ENCODE measurements at regions not wholly inside any gene's neighbourhood (a gene's known extent, or its start where the extent isn't known, plus 50 kb on each side); places are given as distances from the start of the nearest gene placed in this dataset.

- H3K9ac ChIP-seq: no peak overlapping the region
- no peak overlapping the region for H3K4me3 ChIP-seq (ENCODE audit: low read depth, low read length)
- no peaks in the 10 kb centered on the region for H3K9me3 ChIP-seq (ENCODE audit: control insufficient read depth, low read length)
- H3K4me2 ChIP-seq (ENCODE audit: low read length): no peak overlapping the region
- no peaks in the 10 kb centered on the region for H3K4me1 ChIP-seq
- H3K36me3 ChIP-seq (ENCODE audit: control insufficient read depth, insufficient read depth, low read length): no peaks in the 10 kb centered on the region
- H3K27ac ChIP-seq: no peak overlapping the region
- no peaks in the 10 kb centered on the region for H3K79me2 ChIP-seq
- H3K27me3 ChIP-seq (ENCODE audit: control insufficient read depth, insufficient read depth, low read length): no peaks in the 10 kb centered on the region
- TF ChIP-seq, protein P1, sequence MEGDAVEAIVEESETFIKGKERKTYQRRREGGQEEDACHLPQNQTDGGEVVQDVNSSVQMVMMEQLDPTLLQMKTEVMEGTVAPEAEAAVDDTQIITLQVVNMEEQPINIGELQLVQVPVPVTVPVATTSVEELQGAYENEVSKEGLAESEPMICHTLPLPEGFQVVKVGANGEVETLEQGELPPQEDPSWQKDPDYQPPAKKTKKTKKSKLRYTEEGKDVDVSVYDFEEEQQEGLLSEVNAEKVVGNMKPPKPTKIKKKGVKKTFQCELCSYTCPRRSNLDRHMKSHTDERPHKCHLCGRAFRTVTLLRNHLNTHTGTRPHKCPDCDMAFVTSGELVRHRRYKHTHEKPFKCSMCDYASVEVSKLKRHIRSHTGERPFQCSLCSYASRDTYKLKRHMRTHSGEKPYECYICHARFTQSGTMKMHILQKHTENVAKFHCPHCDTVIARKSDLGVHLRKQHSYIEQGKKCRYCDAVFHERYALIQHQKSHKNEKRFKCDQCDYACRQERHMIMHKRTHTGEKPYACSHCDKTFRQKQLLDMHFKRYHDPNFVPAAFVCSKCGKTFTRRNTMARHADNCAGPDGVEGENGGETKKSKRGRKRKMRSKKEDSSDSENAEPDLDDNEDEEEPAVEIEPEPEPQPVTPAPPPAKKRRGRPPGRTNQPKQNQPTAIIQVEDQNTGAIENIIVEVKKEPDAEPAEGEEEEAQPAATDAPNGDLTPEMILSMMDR (IDR thresholded peaks at IDR 0.05): no peak
- H2AFZ ChIP-seq: no peak overlapping the region
Observed at GRCh38 chr7:49150486-49150885, 226.1 kb downstream of the CDC14C start.

DNA sequence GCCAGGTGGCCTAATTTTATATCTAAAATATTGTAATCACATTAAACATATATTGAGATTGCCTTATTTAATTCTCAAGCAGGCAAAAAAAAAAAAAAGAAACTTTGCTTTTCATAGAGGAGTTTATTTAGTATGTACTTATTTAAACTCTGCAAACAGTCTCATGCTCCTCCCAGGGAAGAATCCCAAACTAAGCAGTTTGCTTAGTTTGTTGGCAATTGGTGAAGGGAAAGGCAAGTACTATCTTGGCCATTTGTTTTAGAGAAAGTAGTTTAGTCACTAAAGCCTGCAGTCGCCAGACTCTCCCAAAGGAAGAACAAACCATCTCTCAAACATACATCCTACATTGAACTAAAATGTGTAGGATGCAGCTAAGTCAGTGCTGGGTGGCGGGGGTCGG lies 226.8 kb downstream of the CDC14C start:
- Histone ChIP-seq H3K79me2 (no peaks in the 10 kb centered on the region), H3K9ac (no peak overlapping the region), H3K4me3 (ENCODE audit: low read depth, low read length) (no peak overlapping the region), H3K4me2 (ENCODE audit: low read length) (no peak overlapping the region), H3K27ac (no peak overlapping the region), H3K36me3 (ENCODE audit: control insufficient read depth, insufficient read depth, low read length) (no peaks in the 10 kb centered on the region), H3K9me3 (ENCODE audit: control insufficient read depth, low read length) (no peaks in the 10 kb centered on the region), H3K27me3 (ENCODE audit: control insufficient read depth, insufficient read depth, low read length) (no peaks in the 10 kb centered on the region), H2AFZ (no peak overlapping the region), H3K4me1 (no peaks in the 10 kb centered on the region)
- TF ChIP-seq, protein P1 (IDR thresholded peaks at IDR 0.05): no peak

- Histone ChIP-seq H3K36me3 (ENCODE audit: control insufficient read depth, insufficient read depth, low read length) (no peaks in the 10 kb centered on the region), H3K27me3 (ENCODE audit: control insufficient read depth, insufficient read depth, low read length) (no peaks in the 10 kb centered on the region), H3K4me3 (ENCODE audit: low read depth, low read length) (no peak overlapping the region), H2AFZ (no peak overlapping the region), H3K4me2 (ENCODE audit: low read length) (no peak overlapping the region), H3K9me3 (ENCODE audit: control insufficient read depth, low read length) (no peaks in the 10 kb centered on the region), H3K79me2 (no peaks in the 10 kb centered on the region), H3K4me1 (no peaks in the 10 kb centered on the region), H3K9ac (no peak overlapping the region), H3K27ac (no peak overlapping the region)
- TF ChIP-seq, protein P1 (IDR thresholded peaks at IDR 0.05): no peak
Observed at GRCh38 chr7:49158321-49158720, 234.0 kb downstream of the CDC14C start.

DNA sequence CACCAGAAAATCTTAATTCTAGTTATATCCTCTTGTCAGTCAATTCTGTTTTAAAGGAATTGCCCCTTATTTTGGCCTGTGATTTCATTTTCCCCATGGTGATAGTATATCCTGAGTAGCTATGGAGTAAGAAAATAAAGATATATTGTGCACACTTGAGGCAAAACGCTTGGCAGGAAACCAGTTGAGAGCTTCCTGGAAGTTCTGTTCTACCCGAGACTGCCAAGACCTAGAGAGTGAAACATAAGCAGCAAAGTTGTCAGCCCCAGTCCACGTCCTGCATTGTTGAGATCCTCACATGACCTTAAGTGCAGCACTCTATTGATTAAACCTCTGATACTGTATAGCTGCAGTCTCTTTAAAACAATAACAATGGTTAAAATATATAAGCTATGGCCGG lies 235.2 kb downstream of the CDC14C start:
- H3K79me2 ChIP-seq: no peaks in the 10 kb centered on the region
- no peak overlapping the region for H3K27ac ChIP-seq
- H3K27me3 ChIP-seq (ENCODE audit: control insufficient read depth, insufficient read depth, low read length): no peaks in the 10 kb centered on the region
- H3K36me3 ChIP-seq (ENCODE audit: control insufficient read depth, insufficient read depth, low read length): no peaks in the 10 kb centered on the region
- H3K9ac ChIP-seq: no peak overlapping the region
- H3K4me3 ChIP-seq (ENCODE audit: low read depth, low read length): no peak overlapping the region
- H3K9me3 ChIP-seq (ENCODE audit: control insufficient read depth, low read length): no peaks in the 10 kb centered on the region
- no peak overlapping the region for H2AFZ ChIP-seq
- no peaks in the 10 kb centered on the region for H3K4me1 ChIP-seq
- no peak overlapping the region for H3K4me2 ChIP-seq (ENCODE audit: low read length)
- TF ChIP-seq, protein P1 (IDR thresholded peaks at IDR 0.05): no peak

DNA sequence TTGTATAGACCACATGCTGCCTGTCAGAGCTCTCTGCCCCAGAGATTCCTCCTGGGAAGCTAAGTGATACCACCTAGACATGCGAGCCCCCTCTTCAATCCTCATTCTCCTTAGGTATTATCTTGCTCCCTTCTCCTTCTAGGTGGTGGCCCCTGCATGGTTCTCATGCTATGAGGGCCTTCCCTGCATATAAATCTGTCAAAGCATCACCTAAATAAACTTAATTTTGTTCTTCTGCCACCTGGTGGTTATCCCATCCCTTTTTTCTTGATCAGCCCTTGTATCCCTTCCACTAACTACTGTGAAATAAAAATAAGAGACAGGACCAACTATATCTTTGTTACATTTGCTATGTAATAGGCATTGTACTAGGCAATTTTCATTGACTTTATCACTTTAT lies 242.1 kb downstream of the CDC14C start:
- Histone ChIP-seq H3K9me3 (ENCODE audit: control insufficient read depth, low read length) (no peaks in the 10 kb centered on the region), H2AFZ (no peak overlapping the region), H3K4me2 (ENCODE audit: low read length) (no peak overlapping the region), H3K27ac (no peak overlapping the region), H3K9ac (no peak overlapping the region), H3K4me1 (no peaks in the 10 kb centered on the region), H3K36me3 (ENCODE audit: control insufficient read depth, insufficient read depth, low read length) (no peaks in the 10 kb centered on the region), H3K79me2 (no peaks in the 10 kb centered on the region), H3K4me3 (ENCODE audit: low read depth, low read length) (no peak overlapping the region), H3K27me3 (ENCODE audit: control insufficient read depth, insufficient read depth, low read length) (no peaks in the 10 kb centered on the region)
- TF ChIP-seq, protein P1 (IDR thresholded peaks at IDR 0.05): no peak
